ENCODE measurements at regions not wholly inside any gene's neighbourhood (a gene's known extent, or its start where the extent isn't known, plus 50 kb on each side); places are given as distances from the start of the nearest gene placed in this dataset.

- TF ChIP-seq CTCF (optimal IDR thresholded peaks at IDR 0.05 in 1 of 3, IDR thresholded peaks at IDR 0.05 in 1 of 3, conservative IDR thresholded peaks at IDR 0.05 in 1 of 3; ENCODE audit: extremely low read depth in 1 of 3, insufficient read depth in 2 of 3, low read length in 3 of 3) (no peak), EZH2 (IDR thresholded peaks at IDR 0.05; ENCODE audit: low read length) (no peak)
Observed at GRCh38 chr17:54813896-54814295, 86.8 kb upstream of the TOM1L1 start.
